ENCODE measurements at regions not wholly inside any gene's neighbourhood (a gene's known extent, or its start where the extent isn't known, plus 50 kb on each side); places are given as distances from the start of the nearest gene placed in this dataset.

- ATAC-seq (ENCODE audit: insufficient read depth, low read depth) = no peak
- Histone ChIP-seq H3K36me3 (ENCODE audit: insufficient read depth, low read length) (no peaks in the 10 kb centered on the region), H3K4me3 (ENCODE audit: low read depth in 1 of 2, low read length in 2 of 2) (no peak overlapping the region), H3K79me2 (ENCODE audit: insufficient read depth, low read length) (no peaks in the 10 kb centered on the region), H3K4me2 (ENCODE audit: insufficient read depth, low read length) (no peak overlapping the region), H4K20me1 (ENCODE audit: insufficient read depth, low read length) (no peaks in the 10 kb centered on the region), H3K9ac (ENCODE audit: low read depth, low read length) (no peak overlapping the region), H3K27ac (ENCODE audit: low read length) (0 out of 2 replicates have a peak overlapping the region, but pooled peaks have one; percentile 7), H3K9me3 (ENCODE audit: insufficient read depth, low read length, severe bottlenecking) (no peaks in the 10 kb centered on the region), H3K27me3 (ENCODE audit: insufficient read depth, low read length, poor library complexity) (no peaks in the 10 kb centered on the region), H3K4me1 (ENCODE audit: insufficient read depth, low read length) (peaks cover 45% of the 10 kb centered on the region), H2AFZ (ENCODE audit: low read depth, low read length) (no peak overlapping the region)
- DNase-seq = no peak
- TF ChIP-seq CTCF (IDR thresholded peaks at IDR 0.05; ENCODE audit: borderline replicate concordance, extremely low read depth, low read length, poor library complexity, severe bottlenecking) (no peak), EZH2 (IDR thresholded peaks at IDR 0.05; ENCODE audit: borderline replicate concordance, low read depth, low read length, severe bottlenecking) (no peak)
These were observed 257.6 kb downstream of the DLEU7 start for GRCh38 chr13:50585674-50586413.

GRCh38 chr13:50586414-50587083 lies 256.9 kb downstream of the DLEU7 start:
- Histone ChIP-seq H3K27ac (ENCODE audit: low read length) (peak overlapping the region; percentile 8), H3K27me3 (ENCODE audit: insufficient read depth, low read length, poor library complexity) (no peaks in the 10 kb centered on the region), H4K20me1 (ENCODE audit: insufficient read depth, low read length) (no peaks in the 10 kb centered on the region), H3K9me3 (ENCODE audit: insufficient read depth, low read length, severe bottlenecking) (no peaks in the 10 kb centered on the region), H3K4me2 (ENCODE audit: insufficient read depth, low read length) (no peak overlapping the region), H2AFZ (ENCODE audit: low read depth, low read length) (no peak overlapping the region), H3K79me2 (ENCODE audit: insufficient read depth, low read length) (no peaks in the 10 kb centered on the region), H3K4me3 (ENCODE audit: low read depth in 1 of 2, low read length in 2 of 2) (no peak overlapping the region), H3K36me3 (ENCODE audit: insufficient read depth, low read length) (no peaks in the 10 kb centered on the region), H3K4me1 (ENCODE audit: insufficient read depth, low read length) (peaks cover 52% of the 10 kb centered on the region), H3K9ac (ENCODE audit: low read depth, low read length) (no peak overlapping the region)
- TF ChIP-seq EZH2 (IDR thresholded peaks at IDR 0.05; ENCODE audit: borderline replicate concordance, low read depth, low read length, severe bottlenecking) (no peak), CTCF (IDR thresholded peaks at IDR 0.05; ENCODE audit: borderline replicate concordance, extremely low read depth, low read length, poor library complexity, severe bottlenecking) (no peak)
- ATAC-seq (ENCODE audit: insufficient read depth, low read depth) = no peak
- no peak for DNase-seq

GRCh38 chr13:50587115-50587514 lies 256.4 kb downstream of the DLEU7 start:
- TF ChIP-seq CTCF (IDR thresholded peaks at IDR 0.05; ENCODE audit: borderline replicate concordance, extremely low read depth, low read length, poor library complexity, severe bottlenecking) (no peak), EZH2 (IDR thresholded peaks at IDR 0.05; ENCODE audit: borderline replicate concordance, low read depth, low read length, severe bottlenecking) (no peak)
- ATAC-seq (ENCODE audit: insufficient read depth, low read depth) (no peak), DNase-seq (no peak)
- Histone ChIP-seq H4K20me1 (ENCODE audit: insufficient read depth, low read length) (no peaks in the 10 kb centered on the region), H3K9ac (ENCODE audit: low read depth, low read length) (no peak overlapping the region), H3K36me3 (ENCODE audit: insufficient read depth, low read length) (no peaks in the 10 kb centered on the region), H3K4me3 (ENCODE audit: low read depth in 1 of 2, low read length in 2 of 2) (no peak overlapping the region), H3K27me3 (ENCODE audit: insufficient read depth, low read length, poor library complexity) (no peaks in the 10 kb centered on the region), H3K79me2 (ENCODE audit: insufficient read depth, low read length) (no peaks in the 10 kb centered on the region), H3K27ac (ENCODE audit: low read length) (peak overlapping the region; percentile 8), H3K9me3 (ENCODE audit: insufficient read depth, low read length, severe bottlenecking) (no peaks in the 10 kb centered on the region), H3K4me2 (ENCODE audit: insufficient read depth, low read length) (no peak overlapping the region), H2AFZ (ENCODE audit: low read depth, low read length) (no peak overlapping the region), H3K4me1 (ENCODE audit: insufficient read depth, low read length) (peaks cover 57% of the 10 kb centered on the region)
